CD4-positive, alpha-beta memory T cell (primary cell): ENCODE measurements at regions not wholly inside any gene's neighbourhood (a gene's known extent, or its start where the extent isn't known, plus 50 kb on each side); places are given as distances from the start of the nearest gene placed in this dataset.

ENCODE experiments used
- CTCF ChIA-PET: fragments of 350-600 bp; sonication (Branson Sonifier 250); formaldehyde crosslinking; loops from one replicate; lab custom pipeline; 2021; ENCODE audit warnings: inconsistent platforms; ENCODE audit not compliant: partially characterized antibody; lab: Charles Lee
- POLR2A ChIA-PET: fragments of 350-600 bp; sonication (Branson Sonifier 250); formaldehyde crosslinking; loops from one replicate; lab custom pipeline; 2021; ENCODE audit not compliant: partially characterized antibody; lab: Charles Lee
- DNase-seq, 5 donors: peaks; one replicate each; pipeline versions ENCODE4 v3.0.0 to v3.0.0-alpha.2; 2020 to 2022; ENCODE audit warnings: mixed read lengths in 1 of 5
- H3K27ac ChIP-seq: one replicate; pipeline ENCODE4 v1.7.0; 2013; ENCODE audit warnings: low read depth, low read length
- H3K27me3 ChIP-seq: 2 replicates; pipeline ENCODE4 v1.7.0; 2013; ENCODE audit warnings: mild to moderate bottlenecking, low read length, moderate library complexity; ENCODE audit not compliant: insufficient read depth
- H3K36me3 ChIP-seq: 2 replicates; pipeline ENCODE4 v1.7.0; 2013; ENCODE audit warnings: mild to moderate bottlenecking, low read length, moderate library complexity; ENCODE audit not compliant: insufficient read depth
- H3K4me1 ChIP-seq: 2 replicates; pipeline ENCODE4 v1.7.0; 2013; ENCODE audit warnings: mild to moderate bottlenecking, low read length, moderate library complexity; ENCODE audit not compliant: insufficient read depth
- H3K4me3 ChIP-seq, 2 donors: one replicate each; pipeline ENCODE4 v1.7.0; 2013; ENCODE audit warnings: low read length in 2 of 2, mild to moderate bottlenecking in 1 of 2
- H3K9me3 ChIP-seq, 2 donors: one replicate each; pipeline ENCODE4 v1.7.0; 2013; ENCODE audit warnings: low read length in 2 of 2, control low read depth in 1 of 2; ENCODE audit not compliant: control insufficient read depth in 1 of 2
- H3K27ac Mint-ChIP-seq, 7 donors: one replicate each; pipeline ENCODE4 v1.8.0; 2020 to 2021; ENCODE audit warnings: mixed read lengths in 7 of 7, mild to moderate bottlenecking in 6 of 7, inconsistent platforms in 3 of 7, moderate library complexity in 3 of 7
- H3K27me3 Mint-ChIP-seq, 2 donors: one replicate each; pipeline ENCODE4 v1.8.0; 2020 to 2021; ENCODE audit warnings: mixed read lengths in 2 of 2
- H3K36me3 Mint-ChIP-seq, 2 donors: one replicate each; pipeline ENCODE4 v1.8.0; 2020 to 2021; ENCODE audit warnings: mixed read lengths in 2 of 2, inconsistent platforms in 1 of 2, mild to moderate bottlenecking in 1 of 2
- H3K4me1 Mint-ChIP-seq, 4 donors: one replicate each; pipeline ENCODE4 v1.8.0; 2020 to 2021; ENCODE audit warnings: mixed read lengths in 4 of 4, mild to moderate bottlenecking in 1 of 4
- H3K4me3 Mint-ChIP-seq, 8 donors: one replicate each; pipeline ENCODE4 v1.8.0; 2020 to 2021; ENCODE audit warnings: mixed read lengths in 8 of 8, mild to moderate bottlenecking in 7 of 8, moderate library complexity in 6 of 8, inconsistent platforms in 3 of 8
- H3K9me3 Mint-ChIP-seq, 8 donors: one replicate each; pipeline ENCODE4 v1.8.0; 2020 to 2021; ENCODE audit warnings: mixed read lengths in 8 of 8, mild to moderate bottlenecking in 5 of 8, inconsistent platforms in 3 of 8, moderate library complexity in 1 of 8
- intact Hi-C: fragments of 100-400 bp; cut with micrococcal nuclease; formaldehyde crosslinking; loops from one replicate; pipeline ENCODE4 v1.15.1; 2023

DNA sequence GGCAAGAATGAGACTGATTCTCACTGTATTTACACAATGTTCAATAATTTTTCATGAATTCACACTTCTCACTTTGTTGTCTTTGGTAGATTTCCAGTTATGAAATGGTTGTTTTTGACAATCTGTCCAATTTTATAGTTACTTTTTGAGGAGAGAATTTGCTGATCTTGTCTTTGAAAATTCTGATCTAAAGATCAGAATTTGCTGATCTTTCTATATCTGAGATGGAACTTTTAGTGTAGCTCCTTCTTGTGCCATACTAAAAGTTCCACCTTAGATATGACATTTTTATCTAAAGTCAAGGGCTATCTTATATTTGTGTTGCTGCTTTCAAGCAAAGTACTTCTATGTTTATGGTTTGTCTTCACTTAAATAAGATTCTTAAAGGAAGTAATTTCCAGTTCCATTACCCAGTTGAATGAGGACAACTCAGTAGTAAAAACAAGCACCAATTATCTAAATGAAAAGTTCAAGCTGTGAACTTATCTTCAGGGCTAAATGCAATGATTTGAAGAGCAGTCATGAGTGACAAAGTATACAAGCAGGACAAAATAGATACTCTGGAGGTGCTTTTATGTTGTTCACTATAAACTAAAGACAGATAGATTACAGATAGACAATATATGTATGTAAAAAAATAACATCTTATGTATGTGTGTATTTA is 76.4 kb upstream of the FOXG1 start:
- no peak overlapping the region for H3K4me3 ChIP-seq
- ChIA-PET POLR2A (no interaction called here), CTCF (no interaction called here)
- no peak overlapping the region for H3K4me3 Mint-ChIP-seq
- no peaks in the 10 kb centered on the region for H3K4me1 Mint-ChIP-seq
- intact Hi-C loops: no loop called here
- no peaks in the 10 kb centered on the region for H3K27me3 ChIP-seq
- no peak overlapping the region for H3K27ac ChIP-seq
- DNase-seq: no peak
- peaks cover 5 to 25% (median 10%) of the 10 kb centered on the region in 8 donors for H3K9me3 Mint-ChIP-seq
- H3K27me3 Mint-ChIP-seq: no peaks in the 10 kb centered on the region
- no peak overlapping the region for H3K27ac Mint-ChIP-seq
- H3K36me3 Mint-ChIP-seq: no peaks in the 10 kb centered on the region
- H3K36me3 ChIP-seq: no peaks in the 10 kb centered on the region
- H3K4me1 ChIP-seq: no peaks in the 10 kb centered on the region
- H3K9me3 ChIP-seq: no peaks in the 10 kb centered on the region

DNA sequence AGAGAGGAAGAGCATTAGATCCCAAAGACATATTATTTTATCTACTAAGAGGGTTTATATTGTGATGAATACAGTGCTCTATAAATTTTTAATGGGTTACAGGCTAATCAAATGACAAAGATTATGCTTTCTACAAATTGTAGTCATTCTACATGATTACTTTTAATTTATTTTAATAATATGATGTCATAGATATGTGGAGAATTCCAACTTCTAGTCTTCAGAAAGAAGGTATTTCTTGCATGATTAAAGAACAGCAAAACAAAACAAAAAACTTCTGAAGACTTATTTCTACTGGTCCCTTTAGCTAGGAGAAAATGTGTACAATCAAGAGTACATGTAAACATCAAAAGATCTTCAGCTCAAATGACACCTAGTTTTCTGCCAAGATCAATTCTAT is 71.5 kb upstream of the FOXG1 start:
- intact Hi-C loops: no loop called here
- H3K36me3 ChIP-seq: no peaks in the 10 kb centered on the region
- H3K9me3 ChIP-seq: no peaks in the 10 kb centered on the region
- H3K4me1 Mint-ChIP-seq: no peaks in the 10 kb centered on the region
- no peak overlapping the region for H3K27ac Mint-ChIP-seq
- DNase-seq: no peak
- H3K4me3 ChIP-seq: no peak overlapping the region
- H3K4me3 Mint-ChIP-seq: no peak overlapping the region
- no peaks in the 10 kb centered on the region for H3K27me3 ChIP-seq
- no peaks in the 10 kb centered on the region for H3K4me1 ChIP-seq
- no peaks in the 10 kb centered on the region for H3K36me3 Mint-ChIP-seq
- no peak overlapping the region for H3K27ac ChIP-seq
- ChIA-PET POLR2A (no interaction called here), CTCF (no interaction called here)
- peaks cover 0 to 23% (median 12%) of the 10 kb centered on the region in 8 donors for H3K9me3 Mint-ChIP-seq
- H3K27me3 Mint-ChIP-seq: no peaks in the 10 kb centered on the region

DNA sequence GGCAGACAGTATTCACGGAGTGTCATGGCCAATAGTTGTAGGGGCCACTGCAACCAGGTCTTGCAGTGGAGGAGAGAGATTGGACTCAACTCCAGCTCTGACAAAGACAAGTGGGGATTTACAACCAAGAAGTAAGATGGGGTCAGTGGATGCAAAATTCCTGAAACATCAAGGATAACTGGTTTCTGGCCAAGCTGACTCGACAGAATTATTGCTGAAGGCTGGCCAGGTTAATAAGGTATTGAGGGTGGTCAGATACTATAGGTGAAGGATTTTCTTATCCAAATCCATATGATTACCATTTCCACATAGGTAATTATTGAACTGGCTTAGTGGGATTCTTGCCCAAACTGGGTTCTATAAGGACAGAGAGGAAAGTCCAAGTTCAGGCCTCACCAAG is 64.9 kb upstream of the FOXG1 start:
- DNase-seq: no peak
- peaks cover 4 to 20% (median 11%) of the 10 kb centered on the region in 8 donors for H3K9me3 Mint-ChIP-seq
- no peaks in the 10 kb centered on the region for H3K36me3 ChIP-seq
- no peaks in the 10 kb centered on the region for H3K9me3 ChIP-seq
- H3K27me3 ChIP-seq: no peaks in the 10 kb centered on the region
- intact Hi-C loops: no loop called here
- POLR2A ChIA-PET: no interaction called here
- H3K27ac Mint-ChIP-seq: no peak overlapping the region
- no peaks in the 10 kb centered on the region for H3K36me3 Mint-ChIP-seq
- no peak overlapping the region for H3K4me3 Mint-ChIP-seq
- no peak overlapping the region for H3K4me3 ChIP-seq
- no peaks in the 10 kb centered on the region for H3K27me3 Mint-ChIP-seq
- no peaks in the 10 kb centered on the region for H3K4me1 Mint-ChIP-seq
- no peaks in the 10 kb centered on the region for H3K4me1 ChIP-seq
- CTCF ChIA-PET: no interaction called here
- no peak overlapping the region for H3K27ac ChIP-seq

DNA sequence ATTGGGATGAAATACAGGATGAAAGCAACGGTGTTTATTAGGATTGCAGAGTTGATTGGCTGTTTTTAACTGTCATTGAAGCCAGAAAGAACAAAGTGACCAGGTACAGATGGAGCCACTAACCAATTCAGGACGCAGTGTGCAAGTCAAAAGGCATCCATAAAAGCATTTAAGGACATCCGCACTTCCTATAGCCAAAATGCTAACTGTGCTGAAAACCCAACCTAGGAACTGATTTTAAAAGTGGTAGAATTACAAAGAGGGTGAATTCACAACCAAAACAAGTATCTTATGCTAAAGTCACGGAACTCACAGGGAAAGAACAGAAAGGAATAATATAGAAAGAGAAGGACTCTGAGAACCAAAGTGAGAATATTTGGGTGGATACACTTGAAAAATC is 63.1 kb upstream of the FOXG1 start:
- intact Hi-C loops: no loop called here
- Histone ChIP-seq H3K36me3 (no peaks in the 10 kb centered on the region), H3K9me3 (no peaks in the 10 kb centered on the region), H3K27ac (no peak overlapping the region), H3K27me3 (no peaks in the 10 kb centered on the region), H3K4me3 (no peak overlapping the region), H3K4me1 (no peaks in the 10 kb centered on the region)
- CTCF ChIA-PET: no interaction called here
- H3K27me3 Mint-ChIP-seq: no peaks in the 10 kb centered on the region
- no peaks in the 10 kb centered on the region for H3K4me1 Mint-ChIP-seq
- peaks cover 7 to 16% (median 10%) of the 10 kb centered on the region in 8 donors for H3K9me3 Mint-ChIP-seq
- no peak overlapping the region for H3K27ac Mint-ChIP-seq
- no peak for DNase-seq
- no peaks in the 10 kb centered on the region for H3K36me3 Mint-ChIP-seq
- POLR2A ChIA-PET: no interaction called here
- no peak overlapping the region for H3K4me3 Mint-ChIP-seq

DNA sequence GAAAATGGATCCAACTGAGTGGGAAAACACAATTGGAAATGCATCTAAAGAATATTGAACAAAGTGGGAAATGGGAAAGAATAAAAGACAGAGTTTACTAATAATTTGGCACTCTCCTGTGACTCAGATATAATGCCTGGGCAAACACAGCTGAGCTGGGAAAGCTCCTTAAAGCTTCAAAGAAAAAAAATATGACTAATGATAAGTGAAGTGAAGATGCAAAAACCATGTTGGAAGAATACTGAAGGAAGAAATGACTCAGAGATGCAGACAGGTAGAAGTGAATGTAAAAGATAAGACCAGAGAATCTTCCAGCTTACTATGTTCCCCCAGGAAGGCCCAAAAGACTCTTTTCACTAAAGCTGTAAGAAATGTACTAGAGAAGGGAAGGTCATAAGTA is 62.4 kb upstream of the FOXG1 start:
- intact Hi-C loops: no loop called here
- no peaks in the 10 kb centered on the region for H3K9me3 ChIP-seq
- H3K36me3 ChIP-seq: no peaks in the 10 kb centered on the region
- POLR2A ChIA-PET: no interaction called here
- H3K4me3 ChIP-seq: no peak overlapping the region
- DNase-seq: no peak
- Mint-ChIP-seq H3K36me3 (no peaks in the 10 kb centered on the region), H3K4me3 (no peak overlapping the region), H3K27ac (no peak overlapping the region), H3K27me3 (no peaks in the 10 kb centered on the region), H3K9me3 (peaks cover 7 to 16% (median 10%) of the 10 kb centered on the region in 8 donors), H3K4me1 (no peaks in the 10 kb centered on the region)
- H3K4me1 ChIP-seq: no peaks in the 10 kb centered on the region
- CTCF ChIA-PET: no interaction called here
- no peaks in the 10 kb centered on the region for H3K27me3 ChIP-seq
- H3K27ac ChIP-seq: no peak overlapping the region

DNA sequence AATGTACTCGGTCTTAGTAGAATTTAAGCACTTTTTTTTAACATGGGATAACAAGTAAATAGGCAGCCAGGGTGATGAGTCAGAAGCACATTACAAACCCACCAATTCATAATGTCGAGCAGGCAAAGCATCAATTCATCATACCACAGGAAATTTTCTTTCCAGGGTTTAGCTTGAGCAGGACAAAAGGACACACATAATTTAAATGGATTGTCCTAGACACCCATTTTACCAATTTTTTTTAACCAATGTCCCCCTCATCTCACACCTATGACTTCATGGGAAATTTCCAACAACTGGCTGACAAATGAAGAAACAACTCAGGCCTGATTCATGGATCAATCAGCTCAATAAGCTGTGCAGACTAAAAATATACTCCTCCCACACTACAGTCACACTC is 58.8 kb upstream of the FOXG1 start:
- Histone ChIP-seq H3K27ac (no peak overlapping the region), H3K9me3 (no peaks in the 10 kb centered on the region), H3K27me3 (no peaks in the 10 kb centered on the region), H3K4me1 (no peaks in the 10 kb centered on the region), H3K4me3 (no peak overlapping the region), H3K36me3 (no peaks in the 10 kb centered on the region)
- intact Hi-C loops: no loop called here
- H3K4me1 Mint-ChIP-seq: no peaks in the 10 kb centered on the region
- H3K27ac Mint-ChIP-seq: no peak overlapping the region
- H3K9me3 Mint-ChIP-seq: peaks cover 7 to 23% (median 17%) of the 10 kb centered on the region in 8 donors
- H3K4me3 Mint-ChIP-seq: no peak overlapping the region
- CTCF ChIA-PET: no interaction called here
- no peaks in the 10 kb centered on the region for H3K36me3 Mint-ChIP-seq
- no peaks in the 10 kb centered on the region for H3K27me3 Mint-ChIP-seq
- POLR2A ChIA-PET: no interaction called here
- no peak for DNase-seq

DNA sequence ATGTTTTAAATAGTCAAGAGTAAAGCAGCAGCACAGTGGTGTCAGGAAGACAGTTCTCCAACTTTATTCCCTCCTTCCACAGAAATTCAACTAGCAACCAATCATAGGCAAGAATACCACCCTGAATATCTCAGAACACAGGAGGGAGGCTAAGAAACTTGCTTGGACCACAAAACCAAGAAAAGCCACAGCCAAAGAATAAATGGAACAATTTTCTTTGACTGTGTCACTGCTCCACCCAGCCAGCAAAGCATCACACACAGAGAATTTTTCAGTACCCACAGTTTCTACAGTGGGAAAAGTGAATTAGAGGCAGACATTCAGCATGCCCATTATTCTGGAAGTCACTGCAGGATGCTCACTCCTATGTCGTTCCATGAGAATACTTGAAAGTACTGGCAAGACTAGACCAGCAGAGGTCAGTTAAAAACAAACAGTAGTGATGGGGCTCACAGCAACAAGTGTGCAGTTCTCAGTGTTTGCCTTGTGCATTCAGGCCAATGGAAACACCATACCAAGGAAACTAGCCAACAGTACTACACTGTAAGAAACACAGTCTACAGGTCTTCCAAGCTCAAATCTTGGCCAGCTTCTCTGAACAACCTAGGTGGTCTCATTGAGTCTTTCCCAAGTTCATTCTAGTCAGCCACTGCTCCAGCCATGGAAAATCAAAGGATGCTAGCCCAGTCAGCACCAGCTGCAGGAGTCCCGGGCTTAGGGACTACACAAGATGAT is 56.8 kb upstream of the FOXG1 start:
- Mint-ChIP-seq H3K9me3 (peaks cover 4 to 28% (median 17%) of the 10 kb centered on the region in 8 donors), H3K27ac (no peak overlapping the region), H3K4me1 (no peaks in the 10 kb centered on the region), H3K27me3 (no peaks in the 10 kb centered on the region), H3K36me3 (no peaks in the 10 kb centered on the region), H3K4me3 (no peak overlapping the region)
- Histone ChIP-seq H3K27me3 (no peaks in the 10 kb centered on the region), H3K36me3 (no peaks in the 10 kb centered on the region), H3K9me3 (no peaks in the 10 kb centered on the region), H3K4me1 (no peaks in the 10 kb centered on the region), H3K27ac (no peak overlapping the region), H3K4me3 (no peak overlapping the region)
- ChIA-PET POLR2A (no interaction called here), CTCF (no interaction called here)
- intact Hi-C loops: no loop called here
- DNase-seq: no peak
